ENCODE measurements at regions not wholly inside any gene's neighbourhood (a gene's known extent, or its start where the extent isn't known, plus 50 kb on each side); places are given as distances from the start of the nearest gene placed in this dataset.

DNA sequence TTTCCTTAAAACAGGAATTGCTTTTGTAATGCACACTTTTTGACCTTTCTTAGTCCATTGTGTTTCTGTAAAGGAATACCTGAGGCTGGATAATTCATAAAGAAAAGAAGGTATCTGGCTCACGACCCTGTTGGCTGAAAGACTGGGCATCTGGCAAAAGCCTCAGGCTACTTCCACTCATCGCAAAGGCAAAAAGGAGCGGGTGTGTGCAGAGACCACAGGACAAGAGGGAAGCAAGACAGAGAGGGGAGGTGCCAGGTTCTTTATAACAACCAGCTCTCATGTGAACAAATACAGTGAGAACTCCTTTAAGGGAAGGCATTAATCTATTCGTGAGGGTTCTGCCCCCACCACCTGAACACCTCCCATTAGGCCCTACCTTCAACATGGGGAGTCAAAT is 182.1 kb downstream of the C12orf50 start:
- H3K27ac Mint-ChIP-seq (ENCODE audit: unreplicated experiment), result no peak overlapping the region
- TF ChIP-seq, protein P1, sequence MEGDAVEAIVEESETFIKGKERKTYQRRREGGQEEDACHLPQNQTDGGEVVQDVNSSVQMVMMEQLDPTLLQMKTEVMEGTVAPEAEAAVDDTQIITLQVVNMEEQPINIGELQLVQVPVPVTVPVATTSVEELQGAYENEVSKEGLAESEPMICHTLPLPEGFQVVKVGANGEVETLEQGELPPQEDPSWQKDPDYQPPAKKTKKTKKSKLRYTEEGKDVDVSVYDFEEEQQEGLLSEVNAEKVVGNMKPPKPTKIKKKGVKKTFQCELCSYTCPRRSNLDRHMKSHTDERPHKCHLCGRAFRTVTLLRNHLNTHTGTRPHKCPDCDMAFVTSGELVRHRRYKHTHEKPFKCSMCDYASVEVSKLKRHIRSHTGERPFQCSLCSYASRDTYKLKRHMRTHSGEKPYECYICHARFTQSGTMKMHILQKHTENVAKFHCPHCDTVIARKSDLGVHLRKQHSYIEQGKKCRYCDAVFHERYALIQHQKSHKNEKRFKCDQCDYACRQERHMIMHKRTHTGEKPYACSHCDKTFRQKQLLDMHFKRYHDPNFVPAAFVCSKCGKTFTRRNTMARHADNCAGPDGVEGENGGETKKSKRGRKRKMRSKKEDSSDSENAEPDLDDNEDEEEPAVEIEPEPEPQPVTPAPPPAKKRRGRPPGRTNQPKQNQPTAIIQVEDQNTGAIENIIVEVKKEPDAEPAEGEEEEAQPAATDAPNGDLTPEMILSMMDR (IDR thresholded peaks at IDR 0.05; ENCODE audit: partially characterized antibody, unreplicated experiment), result no peak
- no peaks in the 10 kb centered on the region for H3K27me3 Mint-ChIP-seq (ENCODE audit: unreplicated experiment)
- peak; percentile 15 for DNase-seq
- no peaks in the 10 kb centered on the region for H3K36me3 Mint-ChIP-seq (ENCODE audit: unreplicated experiment)
- peaks cover 6% of the 10 kb centered on the region for H3K4me1 Mint-ChIP-seq (ENCODE audit: low read depth, unreplicated experiment)
- no peak overlapping the region for H3K4me3 Mint-ChIP-seq (ENCODE audit: unreplicated experiment)
- H3K9me3 Mint-ChIP-seq (ENCODE audit: unreplicated experiment), result peaks cover 1% of the 10 kb centered on the region

DNA sequence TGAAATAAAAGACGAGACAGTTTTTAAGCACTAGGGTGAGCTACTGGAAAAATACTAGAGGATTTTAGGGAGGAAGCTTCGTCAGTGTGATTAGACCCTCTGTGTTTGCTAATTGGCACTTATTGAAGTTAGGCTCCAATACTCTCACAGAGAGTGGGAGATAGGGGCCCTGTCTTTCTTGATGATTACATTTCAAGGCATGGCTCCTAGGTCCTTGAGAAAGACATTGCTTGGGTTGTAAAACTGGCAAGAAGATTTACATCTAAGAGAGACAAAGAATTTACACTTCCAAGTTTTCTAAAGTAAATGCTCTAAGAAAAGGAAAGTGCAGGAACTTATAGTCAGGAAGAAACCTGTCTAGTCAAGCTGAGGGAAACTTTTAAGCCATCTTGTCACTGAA is 183.2 kb downstream of the C12orf50 start:
- no peak for DNase-seq
- no peaks in the 10 kb centered on the region for H3K36me3 Mint-ChIP-seq (ENCODE audit: unreplicated experiment)
- no peak overlapping the region for H3K27ac Mint-ChIP-seq (ENCODE audit: unreplicated experiment)
- TF ChIP-seq, protein P1 (IDR thresholded peaks at IDR 0.05; ENCODE audit: partially characterized antibody, unreplicated experiment), result no peak
- no peaks in the 10 kb centered on the region for H3K27me3 Mint-ChIP-seq (ENCODE audit: unreplicated experiment)
- peaks cover 1% of the 10 kb centered on the region for H3K9me3 Mint-ChIP-seq (ENCODE audit: unreplicated experiment)
- no peak overlapping the region for H3K4me3 Mint-ChIP-seq (ENCODE audit: unreplicated experiment)
- H3K4me1 Mint-ChIP-seq (ENCODE audit: low read depth, unreplicated experiment), result peaks cover 6% of the 10 kb centered on the region

DNA sequence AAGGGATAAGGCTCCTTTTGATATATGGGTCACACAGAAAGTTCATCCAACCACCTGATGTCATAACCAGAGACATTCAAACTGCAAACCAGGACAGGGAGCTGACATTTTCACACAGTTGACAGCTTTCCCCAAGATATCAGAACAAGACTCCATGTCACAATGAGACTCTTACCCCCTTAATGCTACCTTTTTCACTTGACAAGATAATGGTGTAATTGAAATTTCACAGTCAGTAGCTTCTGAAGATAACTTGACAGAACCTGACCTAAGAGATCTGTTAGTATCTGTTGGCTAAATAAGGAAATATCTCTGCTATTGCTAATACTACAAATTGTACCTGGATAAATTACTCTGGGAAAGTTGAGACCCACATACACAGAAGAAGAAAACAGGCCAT is 187.3 kb downstream of the C12orf50 start:
- no peak overlapping the region for H3K27ac Mint-ChIP-seq (ENCODE audit: unreplicated experiment)
- no peaks in the 10 kb centered on the region for H3K9me3 Mint-ChIP-seq (ENCODE audit: unreplicated experiment)
- H3K4me3 Mint-ChIP-seq (ENCODE audit: unreplicated experiment), result no peak overlapping the region
- no peaks in the 10 kb centered on the region for H3K27me3 Mint-ChIP-seq (ENCODE audit: unreplicated experiment)
- TF ChIP-seq, protein P1 (IDR thresholded peaks at IDR 0.05; ENCODE audit: partially characterized antibody, unreplicated experiment), result no peak
- H3K4me1 Mint-ChIP-seq (ENCODE audit: low read depth, unreplicated experiment), result no peaks in the 10 kb centered on the region
- H3K36me3 Mint-ChIP-seq (ENCODE audit: unreplicated experiment), result no peaks in the 10 kb centered on the region
- DNase-seq, result no peak

DNA sequence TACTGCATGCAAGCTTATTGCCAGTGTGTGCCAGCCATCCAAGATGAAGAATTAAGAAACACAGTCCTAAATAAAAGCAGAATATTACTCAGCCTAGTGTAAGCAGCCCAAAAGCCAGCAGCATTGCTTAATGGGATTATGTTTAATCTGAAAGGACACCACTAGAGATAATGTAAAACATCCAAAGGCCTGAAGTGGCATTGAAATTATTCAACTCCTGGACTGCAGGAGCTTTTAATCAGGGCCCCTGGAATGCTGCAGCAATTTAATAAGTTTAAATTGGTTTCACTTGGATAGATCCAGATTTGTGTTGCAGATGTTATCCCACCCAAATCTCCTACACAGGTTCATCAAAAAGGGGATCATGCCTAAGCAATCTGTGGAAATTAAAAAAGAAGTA is 193.0 kb downstream of the C12orf50 start:
- DNase-seq, result no peak
- no peaks in the 10 kb centered on the region for H3K27me3 Mint-ChIP-seq (ENCODE audit: unreplicated experiment)
- H3K4me1 Mint-ChIP-seq (ENCODE audit: low read depth, unreplicated experiment), result no peaks in the 10 kb centered on the region
- no peak overlapping the region for H3K27ac Mint-ChIP-seq (ENCODE audit: unreplicated experiment)
- H3K9me3 Mint-ChIP-seq (ENCODE audit: unreplicated experiment), result no peaks in the 10 kb centered on the region
- TF ChIP-seq, protein P1 (IDR thresholded peaks at IDR 0.05; ENCODE audit: partially characterized antibody, unreplicated experiment), result no peak
- no peak overlapping the region for H3K4me3 Mint-ChIP-seq (ENCODE audit: unreplicated experiment)
- no peaks in the 10 kb centered on the region for H3K36me3 Mint-ChIP-seq (ENCODE audit: unreplicated experiment)

DNA sequence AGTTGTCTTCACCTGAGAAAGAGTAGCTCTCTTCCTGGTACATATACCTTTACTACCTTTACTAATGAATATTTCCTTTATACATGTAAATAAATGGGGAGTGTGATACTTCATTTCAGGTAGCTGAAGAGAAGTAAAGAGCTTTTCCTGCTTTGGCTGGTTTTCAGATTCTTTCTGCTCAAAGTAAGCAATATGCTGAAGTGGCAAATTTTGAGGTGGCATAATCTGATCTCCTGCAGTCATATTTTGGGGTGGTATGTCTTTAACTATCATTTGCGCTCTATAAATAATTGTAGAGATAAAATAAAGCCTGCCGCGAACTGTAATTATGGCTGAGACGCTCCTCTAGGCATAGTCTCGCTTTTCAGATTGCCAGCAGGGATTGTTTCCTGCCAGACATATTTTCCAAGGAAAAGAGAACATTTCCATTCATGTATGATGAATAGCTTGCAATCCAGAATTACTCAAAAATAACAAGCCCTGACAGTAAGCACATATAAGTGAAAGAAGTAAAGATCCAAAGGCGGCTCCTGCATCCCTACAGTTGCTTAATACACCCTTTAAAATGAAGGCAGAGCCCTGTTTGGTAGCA is 200.7 kb downstream of the C12orf50 start:
- TF ChIP-seq, protein P1 (IDR thresholded peaks at IDR 0.05; ENCODE audit: partially characterized antibody, unreplicated experiment), result no peak
- H3K27me3 Mint-ChIP-seq (ENCODE audit: unreplicated experiment), result no peaks in the 10 kb centered on the region
- no peak overlapping the region for H3K4me3 Mint-ChIP-seq (ENCODE audit: unreplicated experiment)
- no peaks in the 10 kb centered on the region for H3K9me3 Mint-ChIP-seq (ENCODE audit: unreplicated experiment)
- no peak for DNase-seq
- no peaks in the 10 kb centered on the region for H3K4me1 Mint-ChIP-seq (ENCODE audit: low read depth, unreplicated experiment)
- H3K27ac Mint-ChIP-seq (ENCODE audit: unreplicated experiment), result no peak overlapping the region
- H3K36me3 Mint-ChIP-seq (ENCODE audit: unreplicated experiment), result no peaks in the 10 kb centered on the region

Measured in glutamatergic neuron (in vitro differentiated cells).